ENCODE measurements at regions not wholly inside any gene's neighbourhood (a gene's known extent, or its start where the extent isn't known, plus 50 kb on each side); places are given as distances from the start of the nearest gene placed in this dataset.

- no peak for TF ChIP-seq POLR2A (IDR thresholded peaks at IDR 0.05)
- no peak for TF ChIP-seq CTCF (IDR thresholded peaks at IDR 0.05)
These were observed 867.3 kb upstream of the NUDT12 start for GRCh38 chr5:104429911-104430310.
